ENCODE measurements at regions not wholly inside any gene's neighbourhood (a gene's known extent, or its start where the extent isn't known, plus 50 kb on each side); places are given as distances from the start of the nearest gene placed in this dataset.

DNA sequence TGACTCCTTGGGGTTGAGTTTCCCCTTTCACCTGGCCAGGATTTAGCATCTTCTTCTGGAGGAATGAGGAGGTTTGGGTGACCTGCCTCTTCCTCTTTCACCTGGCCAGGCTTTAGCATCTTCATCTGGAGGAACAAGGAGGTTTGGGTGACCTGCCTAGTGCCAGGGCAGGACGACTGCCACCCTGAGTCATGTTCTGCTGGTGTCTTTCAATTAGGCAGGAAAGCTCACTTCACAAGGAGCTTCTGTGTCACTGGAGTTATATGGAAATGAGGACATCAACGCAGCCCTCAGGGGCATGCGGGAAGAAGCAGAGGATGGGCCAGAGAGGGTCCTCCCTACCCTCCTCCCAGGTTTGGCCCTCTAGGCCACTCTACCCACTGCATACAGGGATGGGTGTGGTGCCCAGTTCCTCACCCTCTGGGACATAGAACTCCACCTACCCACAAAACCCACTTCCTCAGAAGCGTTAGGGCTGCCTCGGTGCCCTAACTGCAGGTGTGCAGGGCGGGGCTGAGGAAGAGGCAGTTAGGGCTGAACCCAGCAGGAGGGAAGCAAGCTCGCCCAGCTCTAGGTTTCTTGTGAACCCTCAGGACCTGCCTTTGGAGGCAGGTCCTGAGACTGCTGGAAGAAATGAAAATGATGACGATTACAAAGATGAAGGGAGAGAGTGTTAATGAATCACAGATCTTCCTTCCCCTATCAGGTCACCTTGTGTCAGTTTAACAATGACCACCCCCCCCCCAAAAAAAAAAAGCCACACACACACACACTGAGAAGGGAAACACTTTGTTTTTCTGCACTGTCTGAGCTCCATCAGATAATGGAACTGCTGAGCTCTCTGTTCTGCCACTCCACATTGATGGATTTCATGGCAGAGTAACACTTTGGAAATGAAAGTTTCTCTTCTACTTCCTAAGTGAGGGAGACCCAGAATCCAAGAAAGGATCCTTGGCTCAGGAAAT is 71.0 kb downstream of the ARL4C start:
- WGBS, 2 experiments = 76 to 89% methylated on average over 7 to 8 of the region's 8 CpGs
- peaks cover 18% of the 10 kb centered on the region for H3K4me1 ChIP-seq (ENCODE audit: control insufficient read depth, insufficient read depth, low read length)
- H3K27me3 ChIP-seq (ENCODE audit: control insufficient read depth, insufficient read depth, low read length, poor library complexity, severe bottlenecking) = no peaks in the 10 kb centered on the region
- H3K9me3 ChIP-seq (ENCODE audit: control insufficient read depth, low read length) = no peaks in the 10 kb centered on the region
- no peak overlapping the region for H3K4me3 ChIP-seq (ENCODE audit: insufficient read depth, low read depth, low read length)
- no peak overlapping the region for H3K27ac ChIP-seq (ENCODE audit: insufficient read depth, low read depth, low read length, poor library complexity, severe bottlenecking)
- H3K36me3 ChIP-seq (ENCODE audit: control insufficient read depth, insufficient read depth, low read length) = no peaks in the 10 kb centered on the region

- Histone ChIP-seq H3K4me1 (ENCODE audit: control insufficient read depth, insufficient read depth, low read length) (peaks cover 22% of the 10 kb centered on the region), H3K27ac (ENCODE audit: insufficient read depth, low read depth, low read length, poor library complexity, severe bottlenecking) (no peak overlapping the region), H3K9me3 (ENCODE audit: control insufficient read depth, low read length) (no peaks in the 10 kb centered on the region), H3K27me3 (ENCODE audit: control insufficient read depth, insufficient read depth, low read length, poor library complexity, severe bottlenecking) (no peaks in the 10 kb centered on the region), H3K36me3 (ENCODE audit: control insufficient read depth, insufficient read depth, low read length) (no peaks in the 10 kb centered on the region), H3K4me3 (ENCODE audit: insufficient read depth, low read depth, low read length) (no peak overlapping the region)
- 68 to 73% methylated on average over 4 of the region's 4 CpGs for whole genome bisulfite sequencing, 2 experiments
Measured at GRCh38 chr2:234423884-234424283, 73.0 kb downstream of the ARL4C start.

GRCh38 chr2:234422981-234423431 is 73.9 kb downstream of the ARL4C start:
- Histone ChIP-seq H3K27me3 (ENCODE audit: control insufficient read depth, insufficient read depth, low read length, poor library complexity, severe bottlenecking) (no peaks in the 10 kb centered on the region), H3K27ac (ENCODE audit: insufficient read depth, low read depth, low read length, poor library complexity, severe bottlenecking) (no peak overlapping the region), H3K4me1 (ENCODE audit: control insufficient read depth, insufficient read depth, low read length) (peaks cover 22% of the 10 kb centered on the region), H3K9me3 (ENCODE audit: control insufficient read depth, low read length) (no peaks in the 10 kb centered on the region), H3K36me3 (ENCODE audit: control insufficient read depth, insufficient read depth, low read length) (no peaks in the 10 kb centered on the region), H3K4me3 (ENCODE audit: insufficient read depth, low read depth, low read length) (no peak overlapping the region)
- 91 to 94% methylated on average over 7 to 8 of the region's 8 CpGs for WGBS, 2 experiments

GRCh38 chr2:234422273-234422732 is 74.6 kb downstream of the ARL4C start:
- no peak overlapping the region for H3K27ac ChIP-seq (ENCODE audit: insufficient read depth, low read depth, low read length, poor library complexity, severe bottlenecking)
- H3K4me1 ChIP-seq (ENCODE audit: control insufficient read depth, insufficient read depth, low read length) = peaks cover 20% of the 10 kb centered on the region
- 96 to 97% methylated on average over 4 of the region's 4 CpGs for WGBS, 2 experiments
- no peaks in the 10 kb centered on the region for H3K36me3 ChIP-seq (ENCODE audit: control insufficient read depth, insufficient read depth, low read length)
- no peak overlapping the region for H3K4me3 ChIP-seq (ENCODE audit: insufficient read depth, low read depth, low read length)
- no peaks in the 10 kb centered on the region for H3K27me3 ChIP-seq (ENCODE audit: control insufficient read depth, insufficient read depth, low read length, poor library complexity, severe bottlenecking)
- no peaks in the 10 kb centered on the region for H3K9me3 ChIP-seq (ENCODE audit: control insufficient read depth, low read length)

GRCh38 chr2:234420408-234420807 is 76.5 kb downstream of the ARL4C start:
- H3K4me1 ChIP-seq (ENCODE audit: control insufficient read depth, insufficient read depth, low read length) = peaks cover 9% of the 10 kb centered on the region
- no peak overlapping the region for H3K4me3 ChIP-seq (ENCODE audit: insufficient read depth, low read depth, low read length)
- no peaks in the 10 kb centered on the region for H3K27me3 ChIP-seq (ENCODE audit: control insufficient read depth, insufficient read depth, low read length, poor library complexity, severe bottlenecking)
- H3K9me3 ChIP-seq (ENCODE audit: control insufficient read depth, low read length) = no peaks in the 10 kb centered on the region
- no peaks in the 10 kb centered on the region for H3K36me3 ChIP-seq (ENCODE audit: control insufficient read depth, insufficient read depth, low read length)
- no peak overlapping the region for H3K27ac ChIP-seq (ENCODE audit: insufficient read depth, low read depth, low read length, poor library complexity, severe bottlenecking)
- 60 to 61% methylated on average over 2 of the region's 2 CpGs for WGBS, 2 experiments

DNA sequence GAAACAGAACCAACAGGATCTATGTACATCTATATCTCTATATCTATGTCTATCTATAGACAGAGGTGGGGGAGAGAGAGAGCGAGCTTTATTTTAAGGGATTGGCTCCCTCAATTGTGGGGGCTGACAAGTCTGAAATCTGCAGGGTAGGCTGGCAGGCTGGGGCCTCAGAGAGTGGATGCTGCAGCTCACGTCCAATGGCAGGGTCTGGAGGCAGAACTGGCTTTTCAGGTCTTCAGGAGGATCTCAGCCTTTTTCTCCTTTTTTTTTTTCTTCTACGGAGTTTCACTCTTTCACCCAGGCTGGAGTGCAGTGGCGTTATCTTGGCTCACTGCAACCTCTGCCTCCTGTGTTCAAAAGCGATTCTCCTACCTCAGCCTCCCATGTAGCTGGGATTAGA is 77.2 kb downstream of the ARL4C start:
- 88 to 92% methylated on average over 5 of the region's 5 CpGs for WGBS, 2 experiments
- Histone ChIP-seq H3K27ac (ENCODE audit: insufficient read depth, low read depth, low read length, poor library complexity, severe bottlenecking) (no peak overlapping the region), H3K9me3 (ENCODE audit: control insufficient read depth, low read length) (no peaks in the 10 kb centered on the region), H3K4me3 (ENCODE audit: insufficient read depth, low read depth, low read length) (no peak overlapping the region), H3K36me3 (ENCODE audit: control insufficient read depth, insufficient read depth, low read length) (no peaks in the 10 kb centered on the region), H3K27me3 (ENCODE audit: control insufficient read depth, insufficient read depth, low read length, poor library complexity, severe bottlenecking) (no peaks in the 10 kb centered on the region), H3K4me1 (ENCODE audit: control insufficient read depth, insufficient read depth, low read length) (peaks cover 9% of the 10 kb centered on the region)

DNA sequence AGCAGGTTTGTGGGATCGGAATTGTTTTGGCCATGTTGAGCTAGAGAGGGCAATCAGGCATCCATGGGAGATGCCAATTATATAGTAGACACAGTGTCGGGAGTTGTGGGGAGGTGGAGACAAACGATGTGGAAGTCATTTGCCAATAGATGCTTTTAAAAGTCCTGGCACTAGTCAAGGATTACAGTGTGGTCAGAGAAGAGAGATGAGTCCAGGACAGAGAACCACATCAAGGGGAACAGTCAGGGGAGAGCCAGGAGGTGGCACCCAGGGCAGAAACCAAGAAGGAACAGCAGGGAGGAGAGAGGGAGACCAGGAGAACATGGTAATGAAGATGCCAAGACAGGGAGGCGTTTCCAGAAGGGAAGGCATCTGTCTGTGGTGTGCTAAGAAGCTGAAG is 81.2 kb downstream of the ARL4C start:
- H3K4me3 ChIP-seq (ENCODE audit: insufficient read depth, low read depth, low read length) = no peak overlapping the region
- no peaks in the 10 kb centered on the region for H3K9me3 ChIP-seq (ENCODE audit: control insufficient read depth, low read length)
- no peaks in the 10 kb centered on the region for H3K27me3 ChIP-seq (ENCODE audit: control insufficient read depth, insufficient read depth, low read length, poor library complexity, severe bottlenecking)
- no peaks in the 10 kb centered on the region for H3K36me3 ChIP-seq (ENCODE audit: control insufficient read depth, insufficient read depth, low read length)
- WGBS, 2 experiments = 89 to 94% methylated on average over 4 of the region's 4 CpGs
- H3K27ac ChIP-seq (ENCODE audit: insufficient read depth, low read depth, low read length, poor library complexity, severe bottlenecking) = no peak overlapping the region
- peaks cover 15% of the 10 kb centered on the region for H3K4me1 ChIP-seq (ENCODE audit: control insufficient read depth, insufficient read depth, low read length)

- no peaks in the 10 kb centered on the region for H3K36me3 ChIP-seq (ENCODE audit: control insufficient read depth, insufficient read depth, low read length)
- no peak overlapping the region for H3K27ac ChIP-seq (ENCODE audit: insufficient read depth, low read depth, low read length, poor library complexity, severe bottlenecking)
- H3K9me3 ChIP-seq (ENCODE audit: control insufficient read depth, low read length) = no peaks in the 10 kb centered on the region
- WGBS, 2 experiments = 94 to 96% methylated on average over 6 of the region's 6 CpGs
- no peaks in the 10 kb centered on the region for H3K27me3 ChIP-seq (ENCODE audit: control insufficient read depth, insufficient read depth, low read length, poor library complexity, severe bottlenecking)
- no peak overlapping the region for H3K4me3 ChIP-seq (ENCODE audit: insufficient read depth, low read depth, low read length)
- H3K4me1 ChIP-seq (ENCODE audit: control insufficient read depth, insufficient read depth, low read length) = peaks cover 24% of the 10 kb centered on the region
Measured at GRCh38 chr2:234414596-234414995, 82.3 kb downstream of the ARL4C start.

- no peaks in the 10 kb centered on the region for H3K27me3 ChIP-seq (ENCODE audit: control insufficient read depth, insufficient read depth, low read length, poor library complexity, severe bottlenecking)
- no peak overlapping the region for H3K27ac ChIP-seq (ENCODE audit: insufficient read depth, low read depth, low read length, poor library complexity, severe bottlenecking)
- WGBS, 2 experiments = 95 to 97% methylated on average over 7 of the region's 7 CpGs
- H3K4me1 ChIP-seq (ENCODE audit: control insufficient read depth, insufficient read depth, low read length) = peaks cover 20% of the 10 kb centered on the region
- no peaks in the 10 kb centered on the region for H3K9me3 ChIP-seq (ENCODE audit: control insufficient read depth, low read length)
- H3K4me3 ChIP-seq (ENCODE audit: insufficient read depth, low read depth, low read length) = no peak overlapping the region
- H3K36me3 ChIP-seq (ENCODE audit: control insufficient read depth, insufficient read depth, low read length) = no peaks in the 10 kb centered on the region
Measured at GRCh38 chr2:234412726-234413125, 84.2 kb downstream of the ARL4C start.

- Histone ChIP-seq H3K27ac (ENCODE audit: insufficient read depth, low read depth, low read length, poor library complexity, severe bottlenecking) (no peak overlapping the region), H3K27me3 (ENCODE audit: control insufficient read depth, insufficient read depth, low read length, poor library complexity, severe bottlenecking) (no peaks in the 10 kb centered on the region), H3K9me3 (ENCODE audit: control insufficient read depth, low read length) (no peaks in the 10 kb centered on the region), H3K4me3 (ENCODE audit: insufficient read depth, low read depth, low read length) (no peak overlapping the region), H3K4me1 (ENCODE audit: control insufficient read depth, insufficient read depth, low read length) (peaks cover 20% of the 10 kb centered on the region), H3K36me3 (ENCODE audit: control insufficient read depth, insufficient read depth, low read length) (no peaks in the 10 kb centered on the region)
- WGBS, 2 experiments = 97% methylated on average over 4 of the region's 4 CpGs
Measured at GRCh38 chr2:234411793-234412192, 85.1 kb downstream of the ARL4C start.
